ENCODE measurements at regions not wholly inside any gene's neighbourhood (a gene's known extent, or its start where the extent isn't known, plus 50 kb on each side); places are given as distances from the start of the nearest gene placed in this dataset.

GRCh38 chr18:60038731-60039130, 138.9 kb downstream of the PMAIP1 start:
- H3K23ac ChIP-seq (ENCODE audit: low read length), result no peak overlapping the region
- no peak overlapping the region for H2BK12ac ChIP-seq (ENCODE audit: low read length)
- no peak overlapping the region for H2BK5ac ChIP-seq (ENCODE audit: low read depth, low read length, poor library complexity)
- H2AK5ac ChIP-seq (ENCODE audit: low read length), result no peak overlapping the region
- H3K79me2 ChIP-seq (ENCODE audit: control insufficient read depth, insufficient read depth, low read length, poor library complexity), result no peaks in the 10 kb centered on the region
- no peak overlapping the region for H3K4ac ChIP-seq (ENCODE audit: low read depth, low read length)
- no peak overlapping the region for H3K4me2 ChIP-seq (ENCODE audit: low read length)
- H4K8ac ChIP-seq (ENCODE audit: low read depth, low read length), result no peak overlapping the region
- no peak overlapping the region for H2BK120ac ChIP-seq (ENCODE audit: insufficient read depth, low read length, poor library complexity)
- H3K27me3 ChIP-seq (ENCODE audit: insufficient read depth, low read length), result no peaks in the 10 kb centered on the region
- H3K79me1 ChIP-seq (ENCODE audit: low read length), result no peaks in the 10 kb centered on the region
- no peak overlapping the region for H4K91ac ChIP-seq (ENCODE audit: low read depth, low read length)
- no peaks in the 10 kb centered on the region for H3K36me3 ChIP-seq (ENCODE audit: control insufficient read depth in 1 of 2, insufficient read depth in 2 of 2, low read length in 2 of 2)
- H3K4me1 ChIP-seq (ENCODE audit: control insufficient read depth in 1 of 2, insufficient read depth in 2 of 2, low read length in 2 of 2), result no peaks in the 10 kb centered on the region
- H2AFZ ChIP-seq (ENCODE audit: insufficient read depth, low read length, poor library complexity), result no peak overlapping the region
- H3K27ac ChIP-seq (ENCODE audit: low read depth, low read length), result no peak overlapping the region
- H3K14ac ChIP-seq (ENCODE audit: low read length), result no peak overlapping the region
- no peak overlapping the region for H4K12ac ChIP-seq (ENCODE audit: low read depth, low read length)
- H3K9ac ChIP-seq (ENCODE audit: low read length), result no peak overlapping the region
- DNase-seq, result no peak
- H3K4me3 ChIP-seq (ENCODE audit: low read depth, low read length), result no peak overlapping the region
- H3K18ac ChIP-seq (ENCODE audit: low read length), result no peak overlapping the region
- H3K9me3 ChIP-seq (ENCODE audit: insufficient read depth, low read depth, low read length), result no peaks in the 10 kb centered on the region

- no peaks in the 10 kb centered on the region for H3K27me3 ChIP-seq (ENCODE audit: insufficient read depth, low read length)
- H4K8ac ChIP-seq (ENCODE audit: low read depth, low read length), result no peak overlapping the region
- no peaks in the 10 kb centered on the region for H3K4me1 ChIP-seq (ENCODE audit: control insufficient read depth in 1 of 2, insufficient read depth in 2 of 2, low read length in 2 of 2)
- no peak overlapping the region for H2BK120ac ChIP-seq (ENCODE audit: insufficient read depth, low read length, poor library complexity)
- no peak overlapping the region for H3K4ac ChIP-seq (ENCODE audit: low read depth, low read length)
- no peak overlapping the region for H3K23ac ChIP-seq (ENCODE audit: low read length)
- WGBS (ENCODE audit: extremely low coverage, insufficient coverage, insufficient read length), result no CpG with 5 or more reads among the region's 2 CpGs
- no peaks in the 10 kb centered on the region for H3K79me1 ChIP-seq (ENCODE audit: low read length)
- no peak overlapping the region for H3K18ac ChIP-seq (ENCODE audit: low read length)
- no peak overlapping the region for H3K4me3 ChIP-seq (ENCODE audit: low read depth, low read length)
- H2AFZ ChIP-seq (ENCODE audit: insufficient read depth, low read length, poor library complexity), result no peak overlapping the region
- H3K4me2 ChIP-seq (ENCODE audit: low read length), result no peak overlapping the region
- peak in 1 of 2 donors; percentile 4 for DNase-seq
- H3K36me3 ChIP-seq (ENCODE audit: control insufficient read depth in 1 of 2, insufficient read depth in 2 of 2, low read length in 2 of 2), result no peaks in the 10 kb centered on the region
- H2AK5ac ChIP-seq (ENCODE audit: low read length), result no peak overlapping the region
- no peak overlapping the region for H3K27ac ChIP-seq (ENCODE audit: low read depth, low read length)
- H3K9ac ChIP-seq (ENCODE audit: low read length), result no peak overlapping the region
- no peaks in the 10 kb centered on the region for H3K9me3 ChIP-seq (ENCODE audit: insufficient read depth, low read depth, low read length)
- no peak overlapping the region for H4K12ac ChIP-seq (ENCODE audit: low read depth, low read length)
- no peak overlapping the region for H4K91ac ChIP-seq (ENCODE audit: low read depth, low read length)
- H3K79me2 ChIP-seq (ENCODE audit: control insufficient read depth, insufficient read depth, low read length, poor library complexity), result no peaks in the 10 kb centered on the region
- H3K14ac ChIP-seq (ENCODE audit: low read length), result no peak overlapping the region
- no peak overlapping the region for H2BK12ac ChIP-seq (ENCODE audit: low read length)
- no peak overlapping the region for H2BK5ac ChIP-seq (ENCODE audit: low read depth, low read length, poor library complexity)
Observed at GRCh38 chr18:60027397-60027796, 127.6 kb downstream of the PMAIP1 start.

GRCh38 chr18:60024857-60025256, 125.1 kb downstream of the PMAIP1 start:
- Histone ChIP-seq H3K36me3 (ENCODE audit: control insufficient read depth in 1 of 2, insufficient read depth in 2 of 2, low read length in 2 of 2) (no peaks in the 10 kb centered on the region), H2BK12ac (ENCODE audit: low read length) (no peak overlapping the region), H2AFZ (ENCODE audit: insufficient read depth, low read length, poor library complexity) (no peak overlapping the region), H3K4me1 (ENCODE audit: control insufficient read depth in 1 of 2, insufficient read depth in 2 of 2, low read length in 2 of 2) (peaks cover 0 to 3% of the 10 kb centered on the region in 2 experiments), H3K18ac (ENCODE audit: low read length) (no peak overlapping the region), H2AK5ac (ENCODE audit: low read length) (no peak overlapping the region), H2BK5ac (ENCODE audit: low read depth, low read length, poor library complexity) (no peak overlapping the region), H3K4me2 (ENCODE audit: low read length) (no peak overlapping the region), H3K14ac (ENCODE audit: low read length) (no peak overlapping the region), H3K9ac (ENCODE audit: low read length) (no peak overlapping the region), H3K27ac (ENCODE audit: low read depth, low read length) (no peak overlapping the region), H2BK120ac (ENCODE audit: insufficient read depth, low read length, poor library complexity) (no peak overlapping the region), H4K12ac (ENCODE audit: low read depth, low read length) (no peak overlapping the region), H3K4ac (ENCODE audit: low read depth, low read length) (no peak overlapping the region), H3K79me2 (ENCODE audit: control insufficient read depth, insufficient read depth, low read length, poor library complexity) (no peaks in the 10 kb centered on the region), H4K8ac (ENCODE audit: low read depth, low read length) (no peak overlapping the region), H3K4me3 (ENCODE audit: low read depth, low read length) (no peak overlapping the region), H3K27me3 (ENCODE audit: insufficient read depth, low read length) (no peaks in the 10 kb centered on the region), H3K9me3 (ENCODE audit: insufficient read depth, low read depth, low read length) (no peaks in the 10 kb centered on the region), H3K23ac (ENCODE audit: low read length) (no peak overlapping the region), H3K79me1 (ENCODE audit: low read length) (no peaks in the 10 kb centered on the region), H4K91ac (ENCODE audit: low read depth, low read length) (no peak overlapping the region)
- DNase-seq, result no peak

DNA sequence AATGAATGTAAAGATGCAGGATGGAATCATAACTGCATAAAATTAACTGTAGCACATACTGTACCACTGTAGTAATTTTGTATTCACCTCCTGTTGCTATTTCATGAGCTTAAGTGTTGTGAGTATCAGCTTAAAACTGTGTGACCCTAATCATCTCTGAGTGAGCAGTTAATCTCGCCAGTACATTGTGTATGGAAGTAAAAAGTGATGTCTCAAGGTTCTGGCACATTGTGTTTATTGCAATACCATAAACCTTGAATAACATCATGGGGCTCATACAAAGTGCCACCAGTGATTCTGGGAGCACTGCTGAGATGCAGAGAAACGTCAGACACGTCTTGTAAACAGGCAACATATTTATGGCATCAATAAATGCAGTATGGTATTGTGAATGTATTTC, 124.5 kb downstream of the PMAIP1 start:
- no peak overlapping the region for H3K4me2 ChIP-seq (ENCODE audit: low read length)
- H4K12ac ChIP-seq (ENCODE audit: low read depth, low read length), result no peak overlapping the region
- H4K91ac ChIP-seq (ENCODE audit: low read depth, low read length), result no peak overlapping the region
- H3K14ac ChIP-seq (ENCODE audit: low read length), result no peak overlapping the region
- WGBS (ENCODE audit: extremely low coverage, insufficient coverage, insufficient read length), result no CpG with 5 or more reads among the region's 3 CpGs
- H3K9me3 ChIP-seq (ENCODE audit: insufficient read depth, low read depth, low read length), result no peaks in the 10 kb centered on the region
- no peak for DNase-seq
- H3K4me3 ChIP-seq (ENCODE audit: low read depth, low read length), result no peak overlapping the region
- H3K79me1 ChIP-seq (ENCODE audit: low read length), result no peaks in the 10 kb centered on the region
- H3K18ac ChIP-seq (ENCODE audit: low read length), result no peak overlapping the region
- no peak overlapping the region for H4K8ac ChIP-seq (ENCODE audit: low read depth, low read length)
- no peaks in the 10 kb centered on the region for H3K36me3 ChIP-seq (ENCODE audit: control insufficient read depth in 1 of 2, insufficient read depth in 2 of 2, low read length in 2 of 2)
- H3K27ac ChIP-seq (ENCODE audit: low read depth, low read length), result no peak overlapping the region
- no peak overlapping the region for H3K4ac ChIP-seq (ENCODE audit: low read depth, low read length)
- no peak overlapping the region for H3K23ac ChIP-seq (ENCODE audit: low read length)
- H2AK5ac ChIP-seq (ENCODE audit: low read length), result no peak overlapping the region
- H2BK12ac ChIP-seq (ENCODE audit: low read length), result no peak overlapping the region
- H2BK5ac ChIP-seq (ENCODE audit: low read depth, low read length, poor library complexity), result no peak overlapping the region
- H3K79me2 ChIP-seq (ENCODE audit: control insufficient read depth, insufficient read depth, low read length, poor library complexity), result no peaks in the 10 kb centered on the region
- H3K27me3 ChIP-seq (ENCODE audit: insufficient read depth, low read length), result no peaks in the 10 kb centered on the region
- H2BK120ac ChIP-seq (ENCODE audit: insufficient read depth, low read length, poor library complexity), result no peak overlapping the region
- no peak overlapping the region for H2AFZ ChIP-seq (ENCODE audit: insufficient read depth, low read length, poor library complexity)
- peaks cover 0 to 3% of the 10 kb centered on the region in 2 experiments for H3K4me1 ChIP-seq (ENCODE audit: control insufficient read depth in 1 of 2, insufficient read depth in 2 of 2, low read length in 2 of 2)
- H3K9ac ChIP-seq (ENCODE audit: low read length), result no peak overlapping the region

Measured in trophoblast cell (in vitro differentiated cells and primary cell).